Thyroid gland (tissue), 4 donors: ENCODE measurements at regions not wholly inside any gene's neighbourhood (a gene's known extent, or its start where the extent isn't known, plus 50 kb on each side); places are given as distances from the start of the nearest gene placed in this dataset.

Source experiments
- DNase-seq, 2 donors: peaks; one replicate each; pipeline ENCODE4 v3.0.0-alpha.2; 2019
- H3K27ac ChIP-seq, 3 donors: fragments of 200-600 bp; sonication (generic); 1 replicate in 2 of 3; 2 replicates in 1 of 3; pipeline ENCODE4 v1.5.1; 2016 to 2019; ENCODE audit warnings: mild to moderate bottlenecking in 1 of 3, moderate library complexity in 1 of 3
- H3K27me3 ChIP-seq: fragments of 200-600 bp; sonication (generic); one replicate; pipeline ENCODE4 v1.5.1; 2019
- H3K36me3 ChIP-seq, 2 donors: fragments of 200-600 bp; sonication (generic); one replicate each; pipeline ENCODE4 v1.5.1; 2016 to 2019
- H3K4me1 ChIP-seq, 2 donors: fragments of 200-600 bp; sonication (generic); one replicate each; pipeline ENCODE4 v1.5.1; 2017 to 2019
- H3K4me3 ChIP-seq, 3 donors: fragments of 200-600 bp; sonication (generic); replicated peaks in 1 of 3; 1 replicate in 2 of 3; 2 replicates in 1 of 3; pipeline ENCODE4 v1.5.1; 2016; ENCODE audit warnings: mild to moderate bottlenecking in 1 of 3
- H3K9me3 ChIP-seq: fragments of 200-600 bp; sonication (generic); one replicate; pipeline ENCODE4 v1.5.1; 2017
- CTCF ChIP-seq, 6 experiments: fragments of 200-600 bp in 3 of 6; fragments of 450-650 bp in 3 of 6; sonication (generic) in 3 of 6; IDR thresholded peaks; one replicate each; pipeline ENCODE4 v1.5.1; 2016 to 2019; ENCODE audit warnings: antibody characterized with exemption in 6 of 6, mild to moderate bottlenecking in 2 of 6, inconsistent platforms in 1 of 6, moderate library complexity in 1 of 6
- POLR2A ChIP-seq, 2 donors: fragments of 450-650 bp; IDR thresholded peaks; one replicate each; pipeline ENCODE4 v1.6.1; 2017; ENCODE audit warnings: antibody characterized with exemption in 2 of 2, mild to moderate bottlenecking in 2 of 2, moderate library complexity in 1 of 2
- WGBS, 2 donors: methylation state at CpG; one replicate each; pipeline ENCODE4 v1.1.5; 2017; 5-methylcytosine and 5-hydroxymethylcytosine counted together
- intact Hi-C: fragments of 100-400 bp; cut with DNase I; formaldehyde crosslinking; loops from one replicate; pipeline ENCODE4 v1.15.1; 2023

DNA sequence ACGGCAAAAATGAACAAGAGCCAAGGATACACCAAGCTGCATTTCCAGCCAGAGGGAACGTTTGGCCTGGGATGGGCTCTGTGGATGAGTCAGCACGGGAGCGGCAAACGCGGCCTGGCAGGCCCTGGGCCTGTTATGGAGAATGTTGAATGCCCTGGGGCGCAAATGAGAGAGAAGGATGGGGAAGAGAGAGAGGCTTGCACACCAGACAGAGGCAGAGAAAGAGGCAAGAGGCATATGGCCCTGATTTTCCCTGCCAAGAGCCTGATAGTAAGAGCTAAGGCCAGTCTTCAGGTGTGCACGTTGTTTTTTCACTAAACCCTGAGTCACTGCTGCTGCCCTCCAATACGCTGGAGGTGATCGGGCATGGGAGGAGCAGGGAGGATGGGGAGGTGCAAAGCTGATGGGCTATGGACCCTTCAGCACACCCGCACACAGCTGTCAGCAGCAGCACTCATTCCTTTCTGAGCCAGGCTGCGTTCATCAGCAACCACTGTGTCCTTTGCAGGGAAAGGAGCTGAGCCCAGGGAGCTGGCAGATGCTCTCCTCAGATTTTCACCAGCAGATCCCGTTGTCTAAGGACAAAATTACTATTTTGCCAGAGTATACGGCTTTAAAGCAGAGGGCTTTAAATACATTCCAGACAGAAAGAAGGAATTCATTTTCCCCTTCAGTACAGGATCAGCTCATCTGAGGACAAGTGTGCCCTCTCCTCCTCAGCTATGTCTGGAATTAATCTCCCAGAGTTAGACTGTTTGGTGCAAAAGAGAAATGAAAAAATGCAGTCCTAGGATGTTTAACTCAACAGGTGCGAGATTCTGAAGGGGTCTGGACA lies 61.7 kb upstream of the SLC22A23 start:
- H3K36me3 ChIP-seq: no peaks in the 10 kb centered on the region
- peak in 1 of 2 donors; percentile 14 for DNase-seq
- H3K9me3 ChIP-seq: no peaks in the 10 kb centered on the region
- no peak overlapping the region for H3K4me3 ChIP-seq
- no peak for TF ChIP-seq POLR2A (IDR thresholded peaks at IDR 0.05)
- TF ChIP-seq CTCF (IDR thresholded peaks at IDR 0.05): no peak
- WGBS, 2 donors: 68 to 71% methylated on average over 15 of the region's 15 CpGs
- no peaks in the 10 kb centered on the region for H3K4me1 ChIP-seq
- no peaks in the 10 kb centered on the region for H3K27me3 ChIP-seq
- H3K27ac ChIP-seq: no peak overlapping the region
- intact Hi-C loops: no loop called here

- Histone ChIP-seq H3K27ac (no peak overlapping the region), H3K27me3 (no peaks in the 10 kb centered on the region), H3K4me1 (no peaks in the 10 kb centered on the region), H3K36me3 (no peaks in the 10 kb centered on the region), H3K4me3 (no peak overlapping the region), H3K9me3 (no peaks in the 10 kb centered on the region)
- TF ChIP-seq POLR2A (IDR thresholded peaks at IDR 0.05) (no peak), CTCF (IDR thresholded peaks at IDR 0.05) (no peak)
- intact Hi-C loops: no loop called here
- no peak for DNase-seq
- WGBS, 2 donors: 74 to 85% methylated on average over 6 of the region's 6 CpGs
These were observed 60.5 kb upstream of the SLC22A23 start for GRCh38 chr6:3517350-3517749.

DNA sequence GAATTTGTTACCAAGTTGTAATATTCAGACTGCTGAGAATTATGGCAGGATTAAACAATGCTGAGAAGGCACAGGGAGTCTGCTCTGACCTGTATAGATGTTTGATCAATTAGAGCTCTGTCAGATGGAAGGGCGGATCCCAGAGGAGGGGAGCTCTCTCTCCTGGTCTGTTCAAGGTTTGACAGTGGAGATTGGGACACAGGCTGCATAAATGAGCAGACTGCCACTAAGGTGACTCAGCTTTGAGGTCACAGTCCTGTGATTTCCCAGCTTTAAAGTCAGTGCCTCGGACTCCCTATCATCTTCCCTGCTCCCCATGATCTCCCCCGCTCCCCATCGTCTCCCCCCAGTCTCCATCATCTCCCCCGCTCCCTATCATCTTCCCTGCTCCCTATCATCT lies 59.2 kb upstream of the SLC22A23 start:
- no peak overlapping the region for H3K4me3 ChIP-seq
- intact Hi-C loops: no loop called here
- 88 to 97% methylated on average over 5 of the region's 5 CpGs for WGBS, 2 donors

GRCh38 chr6:3515669-3516068 lies 58.8 kb upstream of the SLC22A23 start:
- H3K27me3 ChIP-seq: no peaks in the 10 kb centered on the region
- no peak for DNase-seq
- no peaks in the 10 kb centered on the region for H3K9me3 ChIP-seq
- 60 to 74% methylated on average over 1 of the region's 1 CpG for WGBS, 2 donors
- no peak overlapping the region for H3K4me3 ChIP-seq
- H3K36me3 ChIP-seq: no peaks in the 10 kb centered on the region
- H3K27ac ChIP-seq: no peak overlapping the region
- TF ChIP-seq POLR2A (IDR thresholded peaks at IDR 0.05) (no peak), CTCF (IDR thresholded peaks at IDR 0.05) (no peak)
- intact Hi-C loops: no loop called here
- H3K4me1 ChIP-seq: peaks cover 0 to 9% of the 10 kb centered on the region in 2 donors

More for the DNA sequence above, 59.2 kb upstream of the SLC22A23 start:
- H3K27me3 ChIP-seq: no peaks in the 10 kb centered on the region
- H3K9me3 ChIP-seq: no peaks in the 10 kb centered on the region
- peaks cover 0 to 9% of the 10 kb centered on the region in 2 donors for H3K4me1 ChIP-seq
- TF ChIP-seq POLR2A (IDR thresholded peaks at IDR 0.05): no peak
- TF ChIP-seq CTCF (IDR thresholded peaks at IDR 0.05): no peak
- no peak overlapping the region for H3K27ac ChIP-seq
- no peak for DNase-seq
- H3K36me3 ChIP-seq: no peaks in the 10 kb centered on the region

GRCh38 chr6:3513416-3513815 lies 56.6 kb upstream of the SLC22A23 start:
- intact Hi-C loops: no loop called here
- Histone ChIP-seq H3K36me3 (no peaks in the 10 kb centered on the region), H3K27me3 (no peaks in the 10 kb centered on the region), H3K4me1 (peaks cover 0 to 9% of the 10 kb centered on the region in 2 donors), H3K27ac (no peak overlapping the region), H3K9me3 (no peaks in the 10 kb centered on the region), H3K4me3 (no peak overlapping the region)
- DNase-seq: no peak
- 90 to 92% methylated on average over 9 of the region's 9 CpGs for WGBS, 2 donors
- TF ChIP-seq POLR2A (IDR thresholded peaks at IDR 0.05) (no peak), CTCF (IDR thresholded peaks at IDR 0.05) (no peak)
